ENCODE measurements at regions not wholly inside any gene's neighbourhood (a gene's known extent, or its start where the extent isn't known, plus 50 kb on each side); places are given as distances from the start of the nearest gene placed in this dataset.

DNA sequence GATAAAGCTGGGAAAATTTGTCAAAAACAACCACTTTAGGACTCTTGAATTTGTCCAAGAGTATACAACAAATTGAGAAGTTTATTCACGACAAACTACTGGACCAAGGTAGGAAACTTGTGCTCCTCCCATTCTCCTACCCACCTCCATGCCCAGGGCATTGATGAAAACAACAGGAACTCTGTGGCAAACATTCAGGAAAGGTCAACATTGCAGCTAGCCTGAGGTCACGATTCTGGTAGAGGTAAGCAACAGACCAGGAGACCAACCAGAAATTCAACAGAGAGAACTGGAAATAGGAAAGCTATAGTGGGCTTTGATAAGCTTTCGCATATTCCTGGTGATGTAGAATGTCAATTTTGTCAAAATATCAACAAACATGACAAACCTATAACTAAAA, 209.1 kb upstream of the CTAGE1 start:
- no peak for TF ChIP-seq POLR2A (IDR thresholded peaks at IDR 0.05)
- TF ChIP-seq, protein P1, sequence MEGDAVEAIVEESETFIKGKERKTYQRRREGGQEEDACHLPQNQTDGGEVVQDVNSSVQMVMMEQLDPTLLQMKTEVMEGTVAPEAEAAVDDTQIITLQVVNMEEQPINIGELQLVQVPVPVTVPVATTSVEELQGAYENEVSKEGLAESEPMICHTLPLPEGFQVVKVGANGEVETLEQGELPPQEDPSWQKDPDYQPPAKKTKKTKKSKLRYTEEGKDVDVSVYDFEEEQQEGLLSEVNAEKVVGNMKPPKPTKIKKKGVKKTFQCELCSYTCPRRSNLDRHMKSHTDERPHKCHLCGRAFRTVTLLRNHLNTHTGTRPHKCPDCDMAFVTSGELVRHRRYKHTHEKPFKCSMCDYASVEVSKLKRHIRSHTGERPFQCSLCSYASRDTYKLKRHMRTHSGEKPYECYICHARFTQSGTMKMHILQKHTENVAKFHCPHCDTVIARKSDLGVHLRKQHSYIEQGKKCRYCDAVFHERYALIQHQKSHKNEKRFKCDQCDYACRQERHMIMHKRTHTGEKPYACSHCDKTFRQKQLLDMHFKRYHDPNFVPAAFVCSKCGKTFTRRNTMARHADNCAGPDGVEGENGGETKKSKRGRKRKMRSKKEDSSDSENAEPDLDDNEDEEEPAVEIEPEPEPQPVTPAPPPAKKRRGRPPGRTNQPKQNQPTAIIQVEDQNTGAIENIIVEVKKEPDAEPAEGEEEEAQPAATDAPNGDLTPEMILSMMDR (IDR thresholded peaks at IDR 0.05): no peak

All from lower leg skin (tissue), 3 donors.